GM06990 (cell line): ENCODE measurements at regions not wholly inside any gene's neighbourhood (a gene's known extent, or its start where the extent isn't known, plus 50 kb on each side); places are given as distances from the start of the nearest gene placed in this dataset.

ENCODE experiments used
- DNase-seq: peaks from one replicate; pipeline ENCODE4 v3.0.0-alpha.2; 2011; ENCODE audit not compliant: insufficient read length; ENCODE audit errors: extremely low read depth
- H3K27me3 ChIP-seq: replicated peaks from 2 replicates; pipeline ENCODE4 v1.6.0; 2011; ENCODE audit warnings: low read length; ENCODE audit not compliant: control insufficient read depth, insufficient read depth
- H3K36me3 ChIP-seq: 2 replicates; pipeline ENCODE4 v1.5.1; 2011; ENCODE audit warnings: low read length; ENCODE audit not compliant: control insufficient read depth, insufficient read depth
- H3K4me3 ChIP-seq: replicated peaks from 2 replicates; pipeline ENCODE4 v1.5.1; 2011; ENCODE audit warnings: low read depth, mild to moderate bottlenecking, control low read depth, low read length
- CTCF ChIP-seq: IDR thresholded peaks from 2 replicates; pipeline ENCODE4 v1.5.1; 2011; ENCODE audit warnings: low read length, control low read depth, mild to moderate bottlenecking, inconsistent platforms; ENCODE audit not compliant: insufficient read depth, poor library complexity, severe bottlenecking

GRCh38 chr18:5628512-5629255 is 84.9 kb upstream of the EPB41L3 start:
- Histone ChIP-seq H3K4me3 (peak overlapping the region; percentile 19), H3K36me3 (no peaks in the 10 kb centered on the region), H3K27me3 (peaks cover 4% of the 10 kb centered on the region)
- no peak for TF ChIP-seq CTCF
- peak; percentile 14 for DNase-seq

- no peak for DNase-seq
- peaks cover 4% of the 10 kb centered on the region for H3K27me3 ChIP-seq
Observed at GRCh38 chr18:5627776-5628511, 84.1 kb upstream of the EPB41L3 start.

GRCh38 chr18:5626130-5626880 is 82.5 kb upstream of the EPB41L3 start:
- H3K27me3 ChIP-seq: peaks cover 1% of the 10 kb centered on the region
- H3K4me3 ChIP-seq: no peak overlapping the region
- H3K36me3 ChIP-seq: no peaks in the 10 kb centered on the region
- DNase-seq: no peak
- TF ChIP-seq CTCF: no peak

More at GRCh38 chr18:5627776-5628511, 84.1 kb upstream of the EPB41L3 start:
- Histone ChIP-seq H3K4me3 (no peak overlapping the region), H3K36me3 (no peaks in the 10 kb centered on the region)
- no peak for TF ChIP-seq CTCF

- no peak for TF ChIP-seq CTCF
- no peaks in the 10 kb centered on the region; the same call in none of the 2 replicates for H3K27me3 ChIP-seq
- H3K4me3 ChIP-seq: no peak overlapping the region
- no peak for DNase-seq
- no peaks in the 10 kb centered on the region for H3K36me3 ChIP-seq
Observed at GRCh38 chr18:5625076-5625475, 81.3 kb upstream of the EPB41L3 start.

- Histone ChIP-seq H3K4me3 (no peak overlapping the region), H3K36me3 (no peaks in the 10 kb centered on the region), H3K27me3 (no peaks in the 10 kb centered on the region; the same call in none of the 2 replicates)
- no peak for TF ChIP-seq CTCF
- DNase-seq: no peak
Observed at GRCh38 chr18:5622905-5623304, 79.1 kb upstream of the EPB41L3 start.
